ENCODE measurements at regions not wholly inside any gene's neighbourhood (a gene's known extent, or its start where the extent isn't known, plus 50 kb on each side); places are given as distances from the start of the nearest gene placed in this dataset.

DNA sequence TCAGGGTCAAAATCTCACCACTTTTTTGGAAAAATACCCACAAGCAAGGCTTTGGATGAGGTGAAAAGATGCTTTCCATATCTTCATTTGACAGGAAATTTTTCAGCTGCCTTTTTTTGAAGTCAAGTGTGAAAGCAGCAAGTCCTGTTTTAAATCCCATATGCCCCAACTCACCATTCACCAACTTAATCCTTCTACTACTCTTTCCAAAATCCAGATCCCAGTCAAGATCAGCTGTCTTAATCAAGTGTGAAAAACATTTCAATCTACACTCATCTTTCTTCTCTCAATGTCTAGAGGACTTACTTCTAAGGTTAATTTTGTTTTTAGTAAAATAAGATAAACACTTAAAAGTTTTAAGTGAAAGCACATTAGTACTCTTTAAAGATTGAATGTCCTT is 128.4 kb upstream of the CEP126 start:
- Histone ChIP-seq H3K18ac (ENCODE audit: extremely low read depth, low read length) (no peak overlapping the region), H2BK5ac (ENCODE audit: low read depth, low read length) (no peak overlapping the region), H3K4ac (replicated peaks; ENCODE audit: insufficient read length, low read depth, low read length) (no peak overlapping the region), H4K91ac (replicated peaks; ENCODE audit: insufficient read length, low read length) (no peak overlapping the region), H4K8ac (ENCODE audit: extremely low read depth, insufficient read depth, low read length) (no peak overlapping the region), H3K27ac (ENCODE audit: low read depth, low read length) (no peak overlapping the region), H4K20me1 (replicated peaks in 1 of 2; ENCODE audit: control insufficient read depth in 1 of 2, insufficient read depth in 2 of 2, low read length in 2 of 2) (no peaks in the 10 kb centered on the region), H3K27me3 (replicated peaks in 1 of 4; ENCODE audit: control insufficient read depth in 3 of 4, extremely low read depth in 1 of 4, insufficient read depth in 3 of 4, low read length in 3 of 4) (no peaks in the 10 kb centered on the region), H3K4me1 (replicated peaks in 1 of 4; ENCODE audit: control insufficient read depth in 3 of 4, insufficient read depth in 4 of 4, low read length in 3 of 4) (no peaks in the 10 kb centered on the region), H3K56ac (replicated peaks; ENCODE audit: insufficient read length, low read depth, low read length) (no peak overlapping the region), H2BK20ac (ENCODE audit: low read length) (no peak overlapping the region), H3K79me2 (ENCODE audit: control insufficient read depth in 1 of 2, insufficient read depth in 2 of 2, low read length in 2 of 2) (no peaks in the 10 kb centered on the region), H3K4me3 (ENCODE audit: extremely low read depth in 1 of 4, insufficient read depth in 2 of 4, low read depth in 3 of 4, low read length in 4 of 4) (no peak overlapping the region), H2BK15ac (ENCODE audit: low read length) (no peak overlapping the region), H2AK5ac (ENCODE audit: low read depth, low read length) (no peak overlapping the region), H3K4me2 (ENCODE audit: insufficient read depth in 1 of 2, low read depth in 2 of 2, low read length in 2 of 2) (no peak overlapping the region), H3K14ac (ENCODE audit: insufficient read length) (no peak overlapping the region), H4K5ac (ENCODE audit: insufficient read length, low read depth, low read length) (no peak overlapping the region), H3K9me3 (ENCODE audit: insufficient read depth in 2 of 2, low read depth in 1 of 2, low read length in 1 of 2) (no peaks in the 10 kb centered on the region), H2BK120ac (replicated peaks; ENCODE audit: low read depth, low read length) (no peak overlapping the region), H2AFZ (ENCODE audit: low read length) (no peak overlapping the region), H3K9ac (replicated peaks in 1 of 4; ENCODE audit: extremely low read depth in 1 of 4, low read depth in 3 of 4, low read length in 3 of 4) (no peak overlapping the region), H2BK12ac (ENCODE audit: low read depth, low read length) (no peak overlapping the region), H3K36me3 (ENCODE audit: control insufficient read depth in 2 of 4, insufficient read depth in 4 of 4, low read length in 3 of 4) (no peaks in the 10 kb centered on the region), H3K79me1 (ENCODE audit: low read depth, low read length) (no peaks in the 10 kb centered on the region), H3K23me2 (ENCODE audit: low read depth, low read length) (no peaks in the 10 kb centered on the region; the same call in 1 of the 2 replicates), H3K23ac (ENCODE audit: insufficient read length) (no peak overlapping the region)
- FAIRE-seq (no peak), DNase-seq (ENCODE audit: low read depth in 1 of 2, low spot score in 2 of 2) (no peak)
- ChIA-PET POLR2A (ENCODE audit: partially characterized antibody) (no interaction called here), CTCF (ENCODE audit: partially characterized antibody) (interaction anchor here (0.6 kb wide), 1 partner anchor 22 kb away, joined by 4 read pairs; no protein-coding TSS in a partner anchor)
- TF ChIP-seq SRF (IDR thresholded peaks at IDR 0.05; ENCODE audit: low read depth, low read length) (no peak), TAF7 (optimal IDR thresholded peaks at IDR 0.05; ENCODE audit: borderline replicate concordance, low read depth, low read length) (no peak), SIX5 (IDR thresholded peaks at IDR 0.05; ENCODE audit: low read depth, low read length) (no peak), TCF12 (IDR thresholded peaks at IDR 0.05; ENCODE audit: low read depth, low read length) (no peak), JUN (IDR thresholded peaks at IDR 0.05; ENCODE audit: low read depth, low read length) (no peak), RFX5 (IDR thresholded peaks at IDR 0.05; ENCODE audit: borderline replicate concordance, low read depth, low read length) (no peak), EGR1 (IDR thresholded peaks at IDR 0.05; ENCODE audit: borderline replicate concordance, low read depth, low read length) (no peak), TBP (IDR thresholded peaks at IDR 0.05; ENCODE audit: low read depth, low read length) (no peak), EZH2 (IDR thresholded peaks at IDR 0.05; ENCODE audit: low read depth, low read length, severe bottlenecking) (no peak), POLR2A (IDR thresholded peaks at IDR 0.05; ENCODE audit: control extremely low read depth in 1 of 2, low read depth in 2 of 2, low read length in 2 of 2) (no peak)
- TF ChIP-seq, protein P1, sequence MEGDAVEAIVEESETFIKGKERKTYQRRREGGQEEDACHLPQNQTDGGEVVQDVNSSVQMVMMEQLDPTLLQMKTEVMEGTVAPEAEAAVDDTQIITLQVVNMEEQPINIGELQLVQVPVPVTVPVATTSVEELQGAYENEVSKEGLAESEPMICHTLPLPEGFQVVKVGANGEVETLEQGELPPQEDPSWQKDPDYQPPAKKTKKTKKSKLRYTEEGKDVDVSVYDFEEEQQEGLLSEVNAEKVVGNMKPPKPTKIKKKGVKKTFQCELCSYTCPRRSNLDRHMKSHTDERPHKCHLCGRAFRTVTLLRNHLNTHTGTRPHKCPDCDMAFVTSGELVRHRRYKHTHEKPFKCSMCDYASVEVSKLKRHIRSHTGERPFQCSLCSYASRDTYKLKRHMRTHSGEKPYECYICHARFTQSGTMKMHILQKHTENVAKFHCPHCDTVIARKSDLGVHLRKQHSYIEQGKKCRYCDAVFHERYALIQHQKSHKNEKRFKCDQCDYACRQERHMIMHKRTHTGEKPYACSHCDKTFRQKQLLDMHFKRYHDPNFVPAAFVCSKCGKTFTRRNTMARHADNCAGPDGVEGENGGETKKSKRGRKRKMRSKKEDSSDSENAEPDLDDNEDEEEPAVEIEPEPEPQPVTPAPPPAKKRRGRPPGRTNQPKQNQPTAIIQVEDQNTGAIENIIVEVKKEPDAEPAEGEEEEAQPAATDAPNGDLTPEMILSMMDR (IDR thresholded peaks at IDR 0.05; ENCODE audit: control extremely low read depth in 1 of 3, insufficient read depth in 1 of 3, low read depth in 1 of 3, low read length in 3 of 3): no peak
- TF ChIP-seq, protein P2, sequence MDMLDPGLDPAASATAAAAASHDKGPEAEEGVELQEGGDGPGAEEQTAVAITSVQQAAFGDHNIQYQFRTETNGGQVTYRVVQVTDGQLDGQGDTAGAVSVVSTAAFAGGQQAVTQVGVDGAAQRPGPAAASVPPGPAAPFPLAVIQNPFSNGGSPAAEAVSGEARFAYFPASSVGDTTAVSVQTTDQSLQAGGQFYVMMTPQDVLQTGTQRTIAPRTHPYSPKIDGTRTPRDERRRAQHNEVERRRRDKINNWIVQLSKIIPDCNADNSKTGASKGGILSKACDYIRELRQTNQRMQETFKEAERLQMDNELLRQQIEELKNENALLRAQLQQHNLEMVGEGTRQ (IDR thresholded peaks at IDR 0.05; ENCODE audit: low read length): no peak
